ENCODE measurements at regions not wholly inside any gene's neighbourhood (a gene's known extent, or its start where the extent isn't known, plus 50 kb on each side); places are given as distances from the start of the nearest gene placed in this dataset.

DNA sequence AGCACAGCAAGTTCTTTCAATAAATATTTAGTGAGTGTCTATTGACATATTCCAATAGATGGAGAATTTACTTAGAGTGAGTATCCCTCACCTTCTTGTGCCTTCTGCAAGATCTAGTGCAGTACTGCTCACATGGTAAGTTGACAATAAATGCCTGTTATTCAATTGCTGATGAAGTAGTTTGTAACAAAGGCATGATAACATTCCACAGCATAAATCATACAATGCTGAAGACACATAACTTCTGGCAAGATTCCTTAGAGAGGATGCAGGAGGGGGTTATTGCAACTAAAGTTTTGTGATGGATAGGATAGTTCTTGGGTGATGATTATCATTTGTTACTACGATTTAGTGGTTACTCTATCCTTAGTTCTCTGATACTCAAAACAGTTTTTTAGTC lies 112.2 kb upstream of the RBMS3 start:
- no peak for TF ChIP-seq TAF1 (IDR thresholded peaks at IDR 0.05; ENCODE audit: low read depth, low read length)
- TF ChIP-seq POLR2AphosphoS5 (IDR thresholded peaks at IDR 0.05; ENCODE audit: low read depth, low read length), result no peak
- TF ChIP-seq POLR2A (IDR thresholded peaks at IDR 0.05; ENCODE audit: low read depth, low read length), result no peak

Measured in GM12891 (cell line).